ENCODE measurements at regions not wholly inside any gene's neighbourhood (a gene's known extent, or its start where the extent isn't known, plus 50 kb on each side); places are given as distances from the start of the nearest gene placed in this dataset.

DNA sequence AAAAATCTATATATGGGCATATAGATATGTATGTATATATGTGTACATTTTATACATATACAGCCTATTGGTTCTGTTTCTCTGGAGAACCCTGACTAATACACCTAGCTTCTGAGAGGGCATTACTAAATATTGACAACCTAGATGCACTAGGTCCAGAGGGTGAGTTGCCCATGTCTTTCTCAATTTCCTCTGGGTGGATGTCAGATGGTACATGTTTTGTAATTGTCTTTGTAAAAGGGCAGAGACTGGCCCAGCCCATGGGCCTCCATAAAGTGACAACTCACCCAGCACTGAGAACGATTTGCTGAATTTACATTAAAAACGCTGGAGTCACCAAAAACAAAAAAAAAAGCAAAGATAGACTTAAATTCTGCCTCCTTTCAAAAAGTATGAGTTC lies 198.5 kb upstream of the FAM241A start:
- TF ChIP-seq, protein P1, sequence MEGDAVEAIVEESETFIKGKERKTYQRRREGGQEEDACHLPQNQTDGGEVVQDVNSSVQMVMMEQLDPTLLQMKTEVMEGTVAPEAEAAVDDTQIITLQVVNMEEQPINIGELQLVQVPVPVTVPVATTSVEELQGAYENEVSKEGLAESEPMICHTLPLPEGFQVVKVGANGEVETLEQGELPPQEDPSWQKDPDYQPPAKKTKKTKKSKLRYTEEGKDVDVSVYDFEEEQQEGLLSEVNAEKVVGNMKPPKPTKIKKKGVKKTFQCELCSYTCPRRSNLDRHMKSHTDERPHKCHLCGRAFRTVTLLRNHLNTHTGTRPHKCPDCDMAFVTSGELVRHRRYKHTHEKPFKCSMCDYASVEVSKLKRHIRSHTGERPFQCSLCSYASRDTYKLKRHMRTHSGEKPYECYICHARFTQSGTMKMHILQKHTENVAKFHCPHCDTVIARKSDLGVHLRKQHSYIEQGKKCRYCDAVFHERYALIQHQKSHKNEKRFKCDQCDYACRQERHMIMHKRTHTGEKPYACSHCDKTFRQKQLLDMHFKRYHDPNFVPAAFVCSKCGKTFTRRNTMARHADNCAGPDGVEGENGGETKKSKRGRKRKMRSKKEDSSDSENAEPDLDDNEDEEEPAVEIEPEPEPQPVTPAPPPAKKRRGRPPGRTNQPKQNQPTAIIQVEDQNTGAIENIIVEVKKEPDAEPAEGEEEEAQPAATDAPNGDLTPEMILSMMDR (IDR thresholded peaks at IDR 0.05): no peak
- no peak for TF ChIP-seq POLR2A (IDR thresholded peaks at IDR 0.05)
